Activated CD4-positive, alpha-beta T cell treated with anti-CD3 and anti-CD28 coated beads, Interleukin-2, amount 10 ng/mL, durations not matched to agents 7 days and 5 days (primary cell): ENCODE measurements at regions not wholly inside any gene's neighbourhood (a gene's known extent, or its start where the extent isn't known, plus 50 kb on each side); places are given as distances from the start of the nearest gene placed in this dataset.
"Not testable (repeated sequence)": the region's sequence is repeated elsewhere in the genome, so short reads cannot be mapped to it uniquely, and the experiment has no call there.

Experiments
- CTCF ChIA-PET: fragments of 350-600 bp; sonication (Branson Sonifier 250); formaldehyde crosslinking; loops from one replicate; lab custom pipeline; 2021; ENCODE audit warnings: antibody characterized with exemption; lab: Charles Lee
- POLR2A ChIA-PET: fragments of 350-600 bp; sonication (Branson Sonifier 250); formaldehyde crosslinking; loops from one replicate; lab custom pipeline; 2021; ENCODE audit warnings: antibody characterized with exemption; lab: Charles Lee
- DNase-seq: peaks from one replicate; pipeline ENCODE4 v3.0.0-alpha.2; 2020
- H3K27ac Mint-ChIP-seq: one replicate; pipeline ENCODE4 v1.8.0; 2021; ENCODE audit warnings: mild to moderate bottlenecking, moderate library complexity, mixed read lengths
- H3K27me3 Mint-ChIP-seq: one replicate; pipeline ENCODE4 v1.8.0; 2021; ENCODE audit warnings: mixed read lengths
- H3K36me3 Mint-ChIP-seq: one replicate; pipeline ENCODE4 v1.8.0; 2021; ENCODE audit warnings: low read depth, mixed read lengths
- H3K4me1 Mint-ChIP-seq: one replicate; pipeline ENCODE4 v1.8.0; 2021; ENCODE audit warnings: mixed read lengths
- H3K4me3 Mint-ChIP-seq: one replicate; pipeline ENCODE4 v1.8.0; 2021; ENCODE audit warnings: mild to moderate bottlenecking, moderate library complexity, mixed read lengths
- H3K9me3 Mint-ChIP-seq: one replicate; pipeline ENCODE4 v1.8.0; 2021; ENCODE audit warnings: mixed read lengths

DNA sequence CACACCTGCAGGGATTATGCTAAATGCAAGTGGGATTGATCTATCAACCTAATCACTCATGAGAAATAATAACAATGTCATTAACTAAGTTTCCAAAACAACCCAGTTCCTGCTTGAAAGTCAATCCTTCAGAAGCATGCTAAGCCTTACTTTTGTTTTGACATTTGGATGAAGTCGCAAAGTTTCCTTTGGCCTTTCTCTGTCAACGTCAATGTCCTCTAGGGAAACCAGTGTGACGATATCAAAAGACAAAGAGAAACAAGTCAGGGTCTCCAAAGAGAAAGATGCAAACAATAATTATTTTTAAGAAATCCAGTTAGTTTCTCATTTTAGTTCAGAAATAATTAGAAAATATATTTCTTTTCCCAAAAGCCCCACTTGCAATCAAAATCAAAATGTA, 86.7 kb upstream of the SRD5A3 start:
- DNase-seq: no peak
- Mint-ChIP-seq H3K27ac (no peak overlapping the region), H3K27me3 (peaks cover 4% of the 10 kb centered on the region), H3K36me3 (no peaks in the 10 kb centered on the region), H3K4me3 (no peak overlapping the region), H3K9me3 (no peaks in the 10 kb centered on the region), H3K4me1 (no peaks in the 10 kb centered on the region)
- POLR2A ChIA-PET: no interaction called here
- CTCF ChIA-PET: no interaction called here

DNA sequence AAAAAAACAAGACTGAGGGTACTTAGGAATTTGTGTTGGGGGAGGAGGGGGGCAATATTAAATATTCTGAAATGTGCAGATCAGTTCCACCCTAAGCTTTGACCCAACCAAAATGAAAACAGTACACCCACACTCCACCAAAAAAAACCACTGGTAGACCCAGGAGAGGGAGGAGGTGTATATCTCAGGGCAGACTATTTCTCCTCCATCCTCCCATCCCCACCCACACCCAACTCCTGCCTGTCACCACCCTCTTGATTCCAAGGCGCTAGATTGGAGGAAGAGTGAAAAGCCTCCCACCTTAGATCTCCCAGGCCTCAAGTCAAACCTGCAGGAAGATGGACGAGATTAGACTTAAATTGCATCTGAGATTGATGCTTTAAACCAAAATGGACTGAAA, 76.6 kb upstream of the SRD5A3 start:
- POLR2A ChIA-PET: no interaction called here
- H3K9me3 Mint-ChIP-seq: no peaks in the 10 kb centered on the region
- no peaks in the 10 kb centered on the region for H3K36me3 Mint-ChIP-seq
- no peak for DNase-seq
- no peaks in the 10 kb centered on the region for H3K4me1 Mint-ChIP-seq
- no peak overlapping the region for H3K4me3 Mint-ChIP-seq
- CTCF ChIA-PET: no interaction called here
- H3K27me3 Mint-ChIP-seq: peaks cover 6% of the 10 kb centered on the region
- no peak overlapping the region for H3K27ac Mint-ChIP-seq

DNA sequence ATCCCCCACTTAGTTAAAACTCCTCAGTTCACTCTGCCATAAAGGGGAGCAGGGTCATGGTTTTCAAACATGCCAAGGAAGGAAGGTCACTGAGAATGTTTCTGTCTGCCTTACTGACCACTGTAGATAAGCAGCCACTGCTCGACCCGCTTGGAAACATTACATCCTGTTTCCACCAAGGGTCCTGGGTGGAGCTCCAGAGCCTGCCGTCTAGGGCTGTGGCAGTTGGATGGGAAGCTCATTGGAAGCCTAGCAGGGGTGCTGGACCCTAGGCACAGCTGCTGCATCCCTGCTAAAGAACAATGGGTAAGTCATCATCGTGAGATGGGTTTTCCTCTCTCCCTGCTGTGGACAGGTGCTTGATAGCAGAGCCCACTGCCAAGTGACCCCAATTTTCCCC, 76.0 kb upstream of the SRD5A3 start:
- H3K36me3 Mint-ChIP-seq: no peaks in the 10 kb centered on the region
- no peak for DNase-seq
- CTCF ChIA-PET: no interaction called here
- no peak overlapping the region for H3K27ac Mint-ChIP-seq
- H3K9me3 Mint-ChIP-seq: no peaks in the 10 kb centered on the region
- no peaks in the 10 kb centered on the region for H3K4me1 Mint-ChIP-seq
- peaks cover 6% of the 10 kb centered on the region for H3K27me3 Mint-ChIP-seq
- no peak overlapping the region for H3K4me3 Mint-ChIP-seq
- POLR2A ChIA-PET: no interaction called here

DNA sequence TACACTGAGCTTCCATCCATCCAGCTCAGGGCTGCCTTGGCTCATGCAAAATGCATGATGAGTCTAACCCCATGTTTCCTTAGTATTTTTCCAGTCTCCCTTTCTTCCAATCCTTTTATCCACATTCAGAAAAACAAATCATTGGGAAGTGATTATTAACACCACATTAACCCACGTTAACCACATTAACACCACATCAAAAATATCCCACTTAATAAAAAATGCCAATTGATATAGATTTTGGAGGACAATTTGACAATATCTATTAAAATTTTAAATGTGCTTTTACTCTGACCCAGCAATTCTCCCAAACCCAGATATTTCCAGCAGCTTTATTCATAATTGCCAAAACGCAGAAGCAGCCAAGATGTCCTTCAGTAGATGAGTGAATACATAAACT, 75.6 kb upstream of the SRD5A3 start:
- no peak overlapping the region for H3K27ac Mint-ChIP-seq
- no peaks in the 10 kb centered on the region for H3K36me3 Mint-ChIP-seq
- DNase-seq: no peak
- H3K4me3 Mint-ChIP-seq: no peak overlapping the region
- H3K27me3 Mint-ChIP-seq: peaks cover 6% of the 10 kb centered on the region
- no peaks in the 10 kb centered on the region for H3K4me1 Mint-ChIP-seq
- CTCF ChIA-PET: no interaction called here
- H3K9me3 Mint-ChIP-seq: no peaks in the 10 kb centered on the region
- POLR2A ChIA-PET: no interaction called here

DNA sequence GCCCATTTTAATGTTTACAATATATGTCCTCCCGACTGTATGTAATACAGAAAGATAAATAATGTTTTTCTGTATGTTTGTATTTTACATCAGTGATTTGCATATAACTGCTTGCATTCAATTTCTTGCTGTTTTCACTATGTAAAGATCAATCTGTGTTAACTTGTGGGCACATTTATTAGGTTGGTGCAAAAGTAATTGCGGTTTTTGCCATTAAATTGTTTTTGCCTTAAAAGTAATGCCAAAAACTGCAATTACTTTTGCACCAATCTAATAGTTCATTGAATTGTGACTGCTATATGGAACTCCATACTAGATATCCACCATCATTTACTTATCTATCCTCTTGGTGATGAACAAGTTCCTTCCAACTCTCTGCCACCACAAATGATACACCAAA, 73.9 kb upstream of the SRD5A3 start:
- Mint-ChIP-seq H3K36me3 (no peaks in the 10 kb centered on the region), H3K9me3 (no peaks in the 10 kb centered on the region), H3K27me3 (peaks cover 5% of the 10 kb centered on the region), H3K27ac (no peak overlapping the region), H3K4me3 (no peak overlapping the region), H3K4me1 (no peaks in the 10 kb centered on the region)
- POLR2A ChIA-PET: no interaction called here
- CTCF ChIA-PET: no interaction called here
- no peak for DNase-seq

DNA sequence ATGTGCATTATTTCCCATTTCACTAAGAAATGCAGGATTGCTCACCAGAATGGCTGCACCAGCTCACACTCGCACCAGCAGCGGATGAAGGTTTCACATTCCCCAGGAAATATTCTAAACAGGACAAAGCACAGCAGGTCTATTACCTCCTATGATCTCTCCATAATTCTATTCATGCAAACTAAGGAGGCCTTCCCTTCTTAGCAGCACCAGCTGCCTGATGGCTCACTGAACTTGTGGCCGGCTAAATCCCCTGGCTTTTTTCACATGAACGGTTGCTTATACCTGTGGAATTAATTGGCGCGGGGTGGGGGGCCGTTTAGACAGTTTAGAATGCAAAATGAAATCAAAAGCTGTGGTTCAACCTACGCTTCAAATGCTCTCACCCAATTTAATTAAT, 73.5 kb upstream of the SRD5A3 start:
- DNase-seq: no peak
- peaks cover under 1% of the 10 kb centered on the region for H3K27me3 Mint-ChIP-seq
- H3K9me3 Mint-ChIP-seq: no peaks in the 10 kb centered on the region
- H3K4me3 Mint-ChIP-seq: no peak overlapping the region
- CTCF ChIA-PET: no interaction called here
- no peaks in the 10 kb centered on the region for H3K4me1 Mint-ChIP-seq
- POLR2A ChIA-PET: no interaction called here
- no peak overlapping the region for H3K27ac Mint-ChIP-seq
- no peaks in the 10 kb centered on the region for H3K36me3 Mint-ChIP-seq

DNA sequence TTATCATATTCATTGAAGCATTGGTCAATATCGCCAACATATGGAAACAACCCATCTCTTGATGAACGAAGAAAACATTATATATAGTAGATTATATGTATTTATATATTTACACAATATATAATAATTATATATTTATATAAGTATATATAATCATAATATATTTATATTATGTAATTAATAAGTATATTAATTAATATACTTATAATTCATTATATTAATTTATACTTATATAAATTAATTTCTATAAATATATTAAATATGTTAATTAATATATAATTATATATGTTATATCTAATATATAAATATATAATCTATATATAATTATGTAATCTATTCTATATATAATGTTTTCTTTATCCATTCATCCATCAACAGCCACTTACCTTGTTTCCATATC, 69.0 kb upstream of the SRD5A3 start:
- H3K27ac Mint-ChIP-seq: no peak overlapping the region
- peaks cover 3% of the 10 kb centered on the region for H3K27me3 Mint-ChIP-seq
- CTCF ChIA-PET: no interaction called here
- peaks cover 2% of the 10 kb centered on the region for H3K36me3 Mint-ChIP-seq
- no peak for DNase-seq
- H3K4me3 Mint-ChIP-seq: no peak overlapping the region
- H3K4me1 Mint-ChIP-seq: no peaks in the 10 kb centered on the region
- POLR2A ChIA-PET: no interaction called here
- H3K9me3 Mint-ChIP-seq: no peaks in the 10 kb centered on the region

DNA sequence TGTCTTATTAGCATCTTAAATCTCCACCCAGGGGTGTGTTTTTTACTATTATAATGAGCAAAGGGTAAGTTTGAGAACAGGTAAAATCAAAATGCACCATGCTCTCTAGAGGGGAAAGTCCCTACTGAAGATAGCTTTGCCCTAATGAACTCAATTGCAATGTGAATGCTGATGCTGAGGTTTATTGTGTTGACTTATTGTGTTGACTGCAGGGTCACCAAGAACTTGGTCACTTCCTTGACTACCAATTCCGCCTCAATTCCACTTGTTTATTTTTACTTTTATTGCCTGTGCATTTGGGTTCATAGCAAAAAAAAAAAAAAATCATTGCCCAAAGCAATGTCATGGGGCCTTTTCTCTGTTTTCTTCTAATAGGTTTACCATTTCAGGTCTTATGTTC, 67.7 kb upstream of the SRD5A3 start:
- Mint-ChIP-seq H3K36me3 (peaks cover 2% of the 10 kb centered on the region), H3K27me3 (peaks cover 3% of the 10 kb centered on the region), H3K4me3 (no peak overlapping the region), H3K27ac (no peak overlapping the region), H3K4me1 (no peaks in the 10 kb centered on the region), H3K9me3 (peaks cover 4% of the 10 kb centered on the region)
- ChIA-PET CTCF (interaction anchor here (0.6 kb wide), 1 partner anchor 1549 kb away, joined by 3 read pairs; no protein-coding TSS in a partner anchor), POLR2A (no interaction called here)
- DNase-seq: no peak

DNA sequence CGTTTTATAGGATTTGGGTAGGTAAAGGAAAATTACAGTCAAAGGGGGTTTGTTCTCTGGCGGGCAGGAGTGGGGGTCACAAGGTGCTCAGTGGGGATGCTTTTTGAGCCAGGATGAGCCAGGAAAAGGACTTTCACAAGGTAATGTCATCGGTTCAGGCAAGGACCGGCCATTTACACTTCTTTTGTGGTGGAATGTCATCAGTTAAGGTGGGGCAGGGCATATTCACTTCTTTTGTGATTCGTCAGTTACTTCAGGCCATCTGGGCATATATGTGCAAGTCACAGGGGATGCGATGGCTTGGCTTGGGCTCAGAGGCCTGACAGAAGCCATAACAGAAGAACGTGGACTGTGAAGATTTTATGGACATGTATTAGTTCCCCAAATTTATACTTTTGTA, 65.6 kb upstream of the SRD5A3 start:
- H3K27ac Mint-ChIP-seq, POLR2A ChIA-PET, CTCF ChIA-PET, H3K27me3 Mint-ChIP-seq, DNase-seq, H3K4me3 Mint-ChIP-seq, H3K4me1 Mint-ChIP-seq, H3K36me3 Mint-ChIP-seq: not testable (repeated sequence)
- H3K9me3 Mint-ChIP-seq: peaks cover 21% of the 10 kb centered on the region

DNA sequence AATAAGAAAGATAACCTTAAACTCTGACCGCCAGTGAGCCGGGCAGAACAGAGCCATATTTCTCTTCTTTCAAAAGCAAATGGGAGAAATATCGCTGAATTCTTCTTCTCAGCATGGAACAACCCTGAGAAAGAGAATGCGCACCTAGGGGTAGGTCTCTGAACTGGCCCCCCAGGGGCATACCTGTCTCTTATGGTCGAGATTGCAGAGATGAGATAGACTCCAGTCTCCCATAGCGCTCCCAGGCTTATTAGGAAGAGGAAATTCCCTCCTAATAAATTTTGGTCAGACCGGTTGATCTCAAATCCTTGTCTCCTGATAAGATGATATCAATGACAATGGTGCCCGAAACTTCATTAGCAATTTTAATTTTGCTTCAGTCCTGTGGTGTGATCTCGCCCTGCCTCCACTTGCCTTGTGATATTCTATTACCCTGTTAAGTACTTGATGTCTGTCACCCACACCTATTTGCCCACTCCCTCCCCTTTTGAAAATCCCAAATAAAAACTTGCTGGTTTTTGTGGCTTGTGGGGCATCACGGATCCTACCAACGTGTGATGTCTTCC, 64.8 kb upstream of the SRD5A3 start:
- POLR2A ChIA-PET, CTCF ChIA-PET, H3K27ac Mint-ChIP-seq, H3K4me3 Mint-ChIP-seq, H3K4me1 Mint-ChIP-seq, H3K36me3 Mint-ChIP-seq, DNase-seq, H3K27me3 Mint-ChIP-seq: not testable (repeated sequence)
- peaks cover 23% of the 10 kb centered on the region for H3K9me3 Mint-ChIP-seq

DNA sequence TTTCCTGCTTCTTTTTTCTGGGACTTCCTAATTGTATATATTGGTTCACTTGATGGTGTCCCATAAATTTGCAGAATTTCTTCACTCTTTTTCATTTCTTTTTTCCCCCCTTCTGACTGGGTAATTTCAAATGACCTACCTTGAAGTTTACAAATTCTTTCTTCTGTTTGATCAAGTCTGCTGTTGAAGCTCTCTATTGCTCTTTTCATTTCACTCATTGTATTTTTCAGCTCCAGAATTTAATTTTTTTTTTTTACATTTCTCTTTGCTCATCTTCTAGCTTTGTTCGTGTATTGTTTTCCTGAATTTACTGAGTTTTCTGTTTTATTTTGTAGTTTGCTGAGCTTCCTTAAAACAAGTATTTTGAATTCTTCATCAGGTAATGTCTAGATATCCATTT, 61.7 kb upstream of the SRD5A3 start:
- ChIA-PET POLR2A (no interaction called here), CTCF (interaction anchor here (0.6 kb wide), 1 partner anchor 1912 kb away, joined by 3 read pairs; no protein-coding TSS in a partner anchor)
- DNase-seq: no peak
- Mint-ChIP-seq H3K27me3 (no peaks in the 10 kb centered on the region), H3K27ac (no peak overlapping the region), H3K9me3 (peaks cover 23% of the 10 kb centered on the region), H3K4me1 (no peaks in the 10 kb centered on the region), H3K4me3 (no peak overlapping the region), H3K36me3 (peaks cover 2% of the 10 kb centered on the region)

DNA sequence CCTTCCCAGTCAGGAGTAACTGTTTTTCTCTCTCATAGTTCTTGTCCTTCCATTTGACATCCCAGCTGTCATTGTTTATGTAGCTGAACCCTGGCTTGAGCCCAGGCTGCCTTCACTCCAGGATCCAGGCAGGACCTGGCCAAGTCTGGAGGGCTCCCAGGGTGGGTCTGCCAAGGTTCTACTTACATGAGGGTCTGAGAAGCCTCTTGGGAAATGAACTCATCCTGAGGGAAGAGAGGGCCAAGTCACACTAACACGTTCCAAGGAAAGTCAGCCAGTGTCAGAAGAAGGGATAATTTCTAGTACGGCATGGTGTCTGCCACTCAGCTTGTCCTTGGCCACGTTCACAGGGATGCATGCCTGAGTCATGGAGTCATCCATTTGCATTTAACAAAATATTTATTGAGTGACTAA, 54.8 kb upstream of the SRD5A3 start:
- Mint-ChIP-seq H3K27me3 (peaks cover 3% of the 10 kb centered on the region), H3K4me1 (no peaks in the 10 kb centered on the region), H3K9me3 (no peaks in the 10 kb centered on the region), H3K4me3 (no peak overlapping the region), H3K27ac (no peak overlapping the region), H3K36me3 (no peaks in the 10 kb centered on the region)
- DNase-seq: no peak
- CTCF ChIA-PET: no interaction called here
- POLR2A ChIA-PET: no interaction called here

DNA sequence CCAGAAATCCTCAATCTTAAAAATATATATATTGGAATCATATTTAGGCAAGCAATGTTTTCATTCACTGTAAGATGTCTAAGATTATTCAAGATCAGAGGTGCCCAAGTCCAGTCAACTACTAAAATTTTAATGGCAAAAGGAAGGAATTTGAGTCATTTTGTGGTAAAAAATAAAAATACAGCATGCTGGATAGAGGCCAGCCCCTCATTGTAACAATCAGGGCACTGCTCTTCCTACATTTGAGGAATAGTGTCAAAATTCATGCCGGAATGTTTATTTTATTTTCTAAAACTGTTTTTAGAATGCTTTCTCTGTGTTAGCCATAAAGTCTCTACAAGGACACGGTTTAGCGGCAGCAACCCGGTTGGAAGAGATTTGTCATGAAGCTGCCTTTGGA, 49.9 kb upstream of the SRD5A3 start:
- H3K27ac Mint-ChIP-seq: no peak overlapping the region
- ChIA-PET CTCF (interaction anchor here (0.6 kb wide), 1 partner anchor 641 kb away, joined by 3 read pairs; no protein-coding TSS in a partner anchor), POLR2A (no interaction called here)
- H3K9me3 Mint-ChIP-seq: no peaks in the 10 kb centered on the region
- no peak overlapping the region for H3K4me3 Mint-ChIP-seq
- peaks cover 4% of the 10 kb centered on the region for H3K27me3 Mint-ChIP-seq
- DNase-seq: no peak
- H3K4me1 Mint-ChIP-seq: peaks cover 2% of the 10 kb centered on the region
- H3K36me3 Mint-ChIP-seq: no peaks in the 10 kb centered on the region
